CD4-positive, alpha-beta T cell (primary cell): ENCODE measurements at regions not wholly inside any gene's neighbourhood (a gene's known extent, or its start where the extent isn't known, plus 50 kb on each side); places are given as distances from the start of the nearest gene placed in this dataset.

Experiments
- ATAC-seq: fragments of 200-7000 bp; cut with Tn5 transposase; one replicate; pipeline ENCODE4 v1.10.0; 2022; ENCODE audit warnings: mild to moderate bottlenecking; ENCODE audit not compliant: poor library complexity
- CTCF ChIA-PET: fragments of 350-600 bp; sonication (Branson Sonifier 250); formaldehyde crosslinking; loops from one replicate; lab custom pipeline; 2021; ENCODE audit warnings: antibody characterized with exemption, inconsistent platforms; lab: Charles Lee
- POLR2A ChIA-PET: fragments of 350-600 bp; sonication (Branson Sonifier 250); formaldehyde crosslinking; loops from one replicate; lab custom pipeline; 2021; ENCODE audit warnings: antibody characterized with exemption, inconsistent platforms; lab: Charles Lee
- DNase-seq, 14 experiments: peaks; one replicate each; pipeline ENCODE4 v3.0.0-alpha.2; 2013 to 2020; ENCODE audit warnings: mixed read lengths in 2 of 14
- H3K27ac ChIP-seq, 2 donors: one replicate each; pipeline versions ENCODE4 v1.5.1 to v1.7.0; 2013; ENCODE audit warnings: low read length in 2 of 2, low read depth in 1 of 2, mild to moderate bottlenecking in 1 of 2
- H3K27me3 ChIP-seq, 2 experiments: 1 replicate in 1 of 2; 2 replicates in 1 of 2; pipeline versions ENCODE4 v1.6.1 to v1.7.0; 2013; ENCODE audit warnings: low read length in 2 of 2, control low read depth in 1 of 2, mild to moderate bottlenecking in 1 of 2, moderate library complexity in 1 of 2; ENCODE audit not compliant: insufficient read depth in 2 of 2, control insufficient read depth in 1 of 2
- H3K36me3 ChIP-seq: one replicate; pipeline ENCODE4 v1.6.1; 2013; ENCODE audit warnings: low read length, control low read depth; ENCODE audit not compliant: insufficient read depth
- H3K4me1 ChIP-seq: one replicate; pipeline ENCODE4 v1.6.1; 2013; ENCODE audit warnings: low read length, control low read depth; ENCODE audit not compliant: insufficient read depth
- H3K4me3 ChIP-seq: one replicate; pipeline ENCODE4 v1.5.1; 2013; ENCODE audit warnings: mild to moderate bottlenecking, low read length, moderate library complexity
- H3K9me3 ChIP-seq, 2 experiments: 1 replicate in 1 of 2; 2 replicates in 1 of 2; pipeline versions ENCODE4 v1.6.1 to v1.7.0; 2013; ENCODE audit warnings: low read length in 2 of 2, mild to moderate bottlenecking in 2 of 2, control low read depth in 1 of 2, moderate library complexity in 1 of 2; ENCODE audit not compliant: control insufficient read depth in 1 of 2, insufficient read depth in 1 of 2
- H3K27ac Mint-ChIP-seq: one replicate; pipeline ENCODE4 v1.8.0; 2020; ENCODE audit warnings: mixed read lengths
- H3K27me3 Mint-ChIP-seq: one replicate; pipeline ENCODE4 v1.8.0; 2021; ENCODE audit warnings: mixed read lengths
- H3K36me3 Mint-ChIP-seq: one replicate; pipeline ENCODE4 v1.8.0; 2021; ENCODE audit warnings: low read depth, mixed read lengths
- H3K4me1 Mint-ChIP-seq: one replicate; pipeline ENCODE4 v1.8.0; 2021; ENCODE audit warnings: low read depth, mixed read lengths
- H3K4me3 Mint-ChIP-seq: one replicate; pipeline ENCODE4 v1.8.0; 2020; ENCODE audit warnings: mild to moderate bottlenecking, mixed read lengths
- H3K9me3 Mint-ChIP-seq: one replicate; pipeline ENCODE4 v1.8.0; 2020; ENCODE audit warnings: mixed read lengths
- CTCF ChIP-seq: fragments of 200-600 bp; IDR thresholded peaks from one replicate; pipeline ENCODE4 v1.8.0; 2022; ENCODE audit warnings: antibody characterized with exemption, mild to moderate bottlenecking
- intact Hi-C, 2 experiments: fragments of 100-400 bp; cut with DNase I in 1 of 2; cut with micrococcal nuclease in 1 of 2; formaldehyde crosslinking; loops; one replicate each; pipeline versions ENCODE4 v1.15.1 to v1.9.0; 2023 to 2025; cut with DNase I, micrococcal nuclease

- DNase-seq (no peak), ATAC-seq (no peak)
- intact Hi-C loops: no loop called here
- no peaks in the 10 kb centered on the region for H3K9me3 ChIP-seq
- no peak overlapping the region for H3K27ac Mint-ChIP-seq
- H3K27ac ChIP-seq: no peak overlapping the region
- H3K27me3 Mint-ChIP-seq: no peaks in the 10 kb centered on the region
- CTCF ChIA-PET: no interaction called here
- H3K4me3 ChIP-seq: no peak overlapping the region
- POLR2A ChIA-PET: no interaction called here
- H3K36me3 Mint-ChIP-seq: no peaks in the 10 kb centered on the region
- H3K4me1 Mint-ChIP-seq: no peaks in the 10 kb centered on the region
- no peak overlapping the region for H3K4me3 Mint-ChIP-seq
- no peaks in the 10 kb centered on the region for H3K4me1 ChIP-seq
- H3K9me3 Mint-ChIP-seq: no peaks in the 10 kb centered on the region
- H3K36me3 ChIP-seq: no peaks in the 10 kb centered on the region
- TF ChIP-seq CTCF: no peak
- H3K27me3 ChIP-seq: no peaks in the 10 kb centered on the region
Measured at GRCh38 chr6:133129556-133129955, 111.6 kb upstream of the EYA4 start.

GRCh38 chr6:133130863-133131262 is 110.3 kb upstream of the EYA4 start:
- H3K4me1 ChIP-seq: no peaks in the 10 kb centered on the region
- H3K4me3 Mint-ChIP-seq: no peak overlapping the region
- no peak overlapping the region for H3K27ac ChIP-seq
- POLR2A ChIA-PET: no interaction called here
- H3K27me3 ChIP-seq: no peaks in the 10 kb centered on the region
- CTCF ChIA-PET: no interaction called here
- H3K9me3 ChIP-seq: no peaks in the 10 kb centered on the region
- ATAC-seq (no peak), DNase-seq (no peak)
- no peak overlapping the region for H3K27ac Mint-ChIP-seq
- H3K4me1 Mint-ChIP-seq: no peaks in the 10 kb centered on the region
- H3K27me3 Mint-ChIP-seq: no peaks in the 10 kb centered on the region
- no peaks in the 10 kb centered on the region for H3K36me3 Mint-ChIP-seq
- H3K9me3 Mint-ChIP-seq: no peaks in the 10 kb centered on the region
- no peaks in the 10 kb centered on the region for H3K36me3 ChIP-seq
- no peak overlapping the region for H3K4me3 ChIP-seq
- intact Hi-C loops: no loop called here
- no peak for TF ChIP-seq CTCF

- Mint-ChIP-seq H3K27me3 (no peaks in the 10 kb centered on the region), H3K27ac (no peak overlapping the region), H3K4me1 (no peaks in the 10 kb centered on the region), H3K4me3 (no peak overlapping the region), H3K9me3 (no peaks in the 10 kb centered on the region), H3K36me3 (no peaks in the 10 kb centered on the region)
- ATAC-seq (no peak), DNase-seq (no peak)
- no peak overlapping the region for H3K27ac ChIP-seq
- no peak overlapping the region for H3K4me3 ChIP-seq
- H3K9me3 ChIP-seq: no peaks in the 10 kb centered on the region
- no peaks in the 10 kb centered on the region for H3K27me3 ChIP-seq
- CTCF ChIA-PET: interaction anchor here (0.6 kb wide), 1 partner anchor 246 kb away, joined by 3 read pairs; no protein-coding TSS in a partner anchor
- no peaks in the 10 kb centered on the region for H3K36me3 ChIP-seq
- no peaks in the 10 kb centered on the region for H3K4me1 ChIP-seq
- TF ChIP-seq CTCF: no peak
- POLR2A ChIA-PET: no interaction called here
- intact Hi-C loops: no loop called here
Measured at GRCh38 chr6:133131621-133132465, 109.3 kb upstream of the EYA4 start.
